GOT3 (cell line): ENCODE measurements at regions not wholly inside any gene's neighbourhood (a gene's known extent, or its start where the extent isn't known, plus 50 kb on each side); places are given as distances from the start of the nearest gene placed in this dataset.

Source experiments
- DNase-seq: peaks from one replicate; lab custom pipeline; 2025; ENCODE audit warnings: mixed read lengths; lab: John Stamatoyannopoulos, UW

DNA sequence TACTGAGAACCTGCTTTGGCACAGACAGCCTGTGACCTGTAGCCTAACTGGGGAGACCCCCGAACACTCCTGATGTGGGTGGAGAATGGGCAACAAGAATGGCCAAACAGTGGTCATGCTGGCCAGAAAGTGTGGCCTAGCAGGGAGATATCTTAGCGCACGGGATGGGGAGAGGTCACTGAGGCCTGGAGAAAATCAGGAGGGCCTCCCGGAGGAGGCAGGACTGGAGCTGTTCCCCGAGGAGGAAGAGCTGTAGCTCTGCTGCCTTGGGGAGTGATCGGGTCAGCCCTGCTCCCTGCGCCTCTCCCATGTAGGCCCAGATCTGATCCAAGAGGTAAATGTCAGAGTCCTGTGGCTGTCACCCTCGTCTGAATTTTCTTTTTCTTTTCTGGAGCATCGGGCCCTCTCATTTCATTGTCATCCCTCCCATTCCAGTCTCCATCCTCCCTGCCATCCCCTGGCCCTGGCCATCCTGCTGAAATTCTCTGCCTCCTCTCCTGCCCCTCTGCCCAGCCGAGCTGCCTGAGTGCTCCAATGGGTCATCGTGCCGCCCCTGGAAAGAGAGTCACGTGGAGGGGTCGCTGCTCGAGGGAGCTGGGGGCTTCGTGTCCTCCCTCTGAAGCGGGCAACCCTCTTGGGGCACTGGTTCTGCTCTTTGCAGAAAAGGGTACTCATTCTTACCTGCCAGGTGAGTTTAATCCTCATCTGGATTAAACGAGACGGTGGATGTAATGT is 242.9 kb downstream of the HAUS1 start:
- no peak for DNase-seq

DNA sequence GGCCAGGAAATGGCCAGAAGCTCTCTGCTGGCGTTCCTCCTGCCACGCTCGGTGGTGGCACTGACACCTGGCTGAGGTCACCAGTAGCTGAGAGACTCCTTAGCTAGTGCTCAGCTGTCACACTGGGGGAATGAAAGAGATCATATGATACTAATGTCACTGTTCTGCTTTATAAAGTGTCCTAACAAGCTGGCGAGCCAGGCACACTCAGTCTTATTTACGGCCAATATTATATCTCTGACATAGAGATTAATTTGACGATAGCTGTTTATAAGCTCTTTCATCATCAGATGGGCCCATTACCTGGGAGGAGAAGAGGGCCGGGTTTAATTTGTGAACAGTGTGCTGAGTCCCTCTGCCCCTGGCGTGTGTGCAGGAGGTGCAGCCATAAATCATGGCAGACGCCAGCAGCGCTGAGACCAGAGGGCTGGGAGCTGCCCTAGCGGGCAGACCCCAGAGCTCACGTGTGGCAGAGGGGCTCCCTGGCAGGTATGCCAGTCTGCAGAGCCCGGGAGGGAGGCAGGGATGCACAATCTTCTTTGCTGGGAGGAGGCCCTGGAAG is 246.5 kb downstream of the HAUS1 start:
- DNase-seq = no peak

- DNase-seq = no peak
These were observed 248.5 kb downstream of the HAUS1 start for GRCh38 chr18:46352520-46353250.

GRCh38 chr18:46353460-46353859 is 249.3 kb downstream of the HAUS1 start:
- DNase-seq = no peak

DNA sequence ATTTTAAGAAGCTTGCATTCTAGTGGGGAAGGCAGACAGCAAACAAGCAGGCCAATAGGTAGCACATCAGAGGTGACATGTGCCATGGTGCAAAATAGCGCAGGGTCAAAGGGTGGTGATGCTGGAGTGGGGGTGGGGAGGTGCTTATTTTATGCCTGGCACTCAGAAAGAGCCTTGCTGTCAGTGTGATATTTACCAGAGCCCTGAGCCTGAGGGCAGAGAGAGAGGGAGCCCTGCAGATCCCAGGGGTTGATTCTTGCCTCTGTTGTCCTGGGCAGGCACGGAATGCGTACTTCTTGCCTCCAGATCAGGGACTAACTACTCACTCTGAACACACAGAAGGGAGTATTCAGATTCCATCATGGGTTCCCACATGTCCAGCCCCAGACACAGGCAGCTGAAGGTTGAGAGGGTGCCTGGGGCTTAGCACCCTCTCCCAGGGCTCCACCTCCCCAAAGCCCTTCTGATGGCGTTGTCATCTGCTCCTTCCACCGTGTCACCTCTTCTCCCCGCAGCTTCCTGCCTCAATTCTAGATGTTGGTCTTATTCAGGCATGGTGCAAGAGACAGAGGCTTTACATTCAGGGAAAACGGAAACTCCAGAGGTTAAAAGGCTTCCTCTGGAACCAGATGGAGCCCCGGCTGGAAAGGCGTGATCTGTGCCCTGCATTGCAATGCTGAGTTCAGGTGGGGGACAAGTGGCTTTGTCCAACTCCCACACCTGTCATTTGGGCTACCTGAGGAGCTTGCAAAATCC is 252.3 kb downstream of the HAUS1 start:
- DNase-seq = no peak

DNA sequence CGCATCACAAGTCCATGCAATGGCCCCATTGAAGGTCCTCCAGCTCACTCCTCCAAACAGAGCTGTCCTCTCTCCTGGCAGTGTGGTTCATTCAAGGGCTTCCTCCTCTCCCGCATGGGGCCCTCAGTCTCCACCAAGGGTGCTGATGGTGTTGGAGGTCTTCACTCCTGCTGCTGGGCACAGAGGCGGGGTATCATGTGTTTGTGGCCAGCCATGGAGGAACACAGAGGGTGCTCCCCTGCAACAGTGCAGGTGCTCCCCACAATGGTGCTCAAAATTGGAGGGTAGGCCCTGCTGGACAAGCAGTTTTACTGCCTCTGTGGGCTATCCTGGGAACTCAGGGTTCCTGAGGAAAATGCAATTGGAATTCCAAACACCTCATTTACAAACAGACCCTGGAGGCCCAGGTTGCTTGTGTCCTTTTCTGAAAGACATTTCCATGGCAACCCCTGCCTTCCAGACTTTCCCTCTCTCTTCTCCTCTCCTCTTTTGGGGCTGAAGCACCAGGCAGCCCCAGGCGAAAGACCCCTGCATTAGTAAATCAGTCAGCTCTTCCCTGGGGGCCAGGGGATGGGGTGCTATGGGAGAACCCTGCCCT is 256.0 kb downstream of the HAUS1 start:
- DNase-seq = no peak

DNA sequence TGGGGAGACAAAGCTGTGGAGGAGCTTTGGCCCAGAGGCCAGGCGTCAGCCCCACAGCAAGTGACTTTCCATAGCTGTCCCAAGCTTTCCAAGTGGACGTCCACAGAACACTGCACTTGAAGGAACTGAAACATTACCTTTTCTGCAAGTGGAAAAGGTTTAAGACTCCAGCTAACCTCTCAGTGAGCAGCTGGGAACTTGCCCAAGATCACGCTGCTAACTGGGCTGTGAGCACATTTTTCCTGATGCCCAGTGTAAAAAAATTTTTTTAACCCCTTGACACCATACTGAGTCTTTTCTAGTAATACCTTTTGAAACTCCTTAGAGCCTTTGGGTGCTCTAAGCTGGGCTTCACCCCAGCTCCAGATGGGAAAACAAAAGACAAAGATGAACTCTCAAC is 256.7 kb downstream of the HAUS1 start:
- DNase-seq = no peak

GRCh38 chr18:46362533-46362932 is 258.3 kb downstream of the HAUS1 start:
- DNase-seq = no peak

DNA sequence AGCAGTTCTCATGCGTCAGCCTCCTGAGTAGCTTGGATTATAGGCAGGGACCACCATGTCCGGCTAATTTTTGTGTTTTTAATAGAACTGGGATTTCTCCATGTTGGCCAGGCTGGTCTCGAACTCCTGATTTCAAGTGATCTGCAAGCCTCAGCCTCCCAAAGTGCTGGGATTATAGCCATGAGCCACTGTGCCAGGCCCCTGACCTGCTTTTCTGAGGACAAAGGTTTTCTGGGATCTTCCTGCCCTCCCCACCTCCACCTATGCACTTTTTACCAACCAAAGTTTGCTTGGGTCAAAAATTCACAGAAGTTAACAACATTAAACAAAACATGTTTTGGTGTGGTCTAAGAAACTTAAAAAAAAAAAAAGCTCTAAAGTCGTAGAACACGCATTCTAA is 259.9 kb downstream of the HAUS1 start:
- DNase-seq = no peak

DNA sequence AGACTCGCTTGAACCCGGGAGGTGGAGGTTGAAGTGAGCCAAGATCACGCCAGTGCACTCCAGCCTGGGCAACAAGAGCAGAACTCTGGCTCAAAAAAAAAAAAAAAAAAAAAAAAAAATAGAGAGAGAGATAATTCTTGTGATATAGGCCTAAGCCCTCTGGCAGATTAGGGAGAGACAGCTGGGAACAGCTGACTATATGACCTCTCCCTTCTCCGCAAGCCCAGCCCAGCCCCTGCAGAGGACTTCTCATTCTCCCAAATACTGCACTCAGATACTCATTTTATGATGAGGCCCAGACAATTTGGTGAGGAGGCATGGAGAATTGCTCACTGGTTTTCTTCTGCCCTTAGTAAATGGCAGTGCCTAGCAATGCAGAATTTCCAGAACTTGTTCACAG is 262.0 kb downstream of the HAUS1 start:
- DNase-seq = no peak

- no peak for DNase-seq
These were observed 262.7 kb downstream of the HAUS1 start for GRCh38 chr18:46366751-46367376.

DNA sequence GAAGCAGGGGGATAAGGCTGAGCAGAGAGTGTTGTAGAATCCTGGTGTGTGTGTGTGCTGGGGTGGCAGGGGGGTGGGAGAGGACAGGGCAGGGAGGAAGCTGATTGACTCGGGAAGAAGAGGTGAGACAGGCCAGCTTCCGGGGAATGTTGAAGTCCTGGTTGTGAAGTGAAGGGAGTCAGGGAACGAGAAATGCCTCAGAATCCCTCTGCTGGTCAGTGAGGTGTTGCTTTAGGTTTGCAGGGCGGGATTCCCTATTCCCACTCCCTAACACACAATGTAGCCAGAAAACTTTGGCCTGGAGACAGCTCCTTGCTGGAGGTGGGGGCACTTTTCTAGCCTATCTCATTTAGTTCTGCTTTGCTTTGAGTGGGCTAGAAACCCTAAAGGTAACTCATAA is 265.1 kb downstream of the HAUS1 start:
- no peak for DNase-seq

DNA sequence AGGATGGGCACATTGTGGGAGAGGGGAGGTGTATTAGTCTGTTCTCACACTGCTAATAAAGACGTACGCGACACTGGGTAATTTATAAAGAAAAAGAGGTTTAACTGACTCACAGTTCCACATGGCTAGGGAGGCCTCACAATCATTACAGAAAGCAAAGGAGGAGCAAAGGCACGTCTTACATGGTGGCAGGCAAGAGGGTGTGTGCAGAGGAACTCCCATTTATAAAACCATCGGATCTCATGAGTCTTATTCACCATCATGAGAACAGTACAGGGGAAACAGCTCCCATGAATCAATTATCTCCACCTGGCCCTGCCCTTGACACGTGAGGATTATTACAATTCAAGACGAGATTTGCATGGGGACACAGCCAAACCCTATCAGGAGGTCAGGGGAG is 266.7 kb downstream of the HAUS1 start:
- DNase-seq = no peak

GRCh38 chr18:46372670-46373069 is 268.5 kb downstream of the HAUS1 start:
- DNase-seq = no peak

DNA sequence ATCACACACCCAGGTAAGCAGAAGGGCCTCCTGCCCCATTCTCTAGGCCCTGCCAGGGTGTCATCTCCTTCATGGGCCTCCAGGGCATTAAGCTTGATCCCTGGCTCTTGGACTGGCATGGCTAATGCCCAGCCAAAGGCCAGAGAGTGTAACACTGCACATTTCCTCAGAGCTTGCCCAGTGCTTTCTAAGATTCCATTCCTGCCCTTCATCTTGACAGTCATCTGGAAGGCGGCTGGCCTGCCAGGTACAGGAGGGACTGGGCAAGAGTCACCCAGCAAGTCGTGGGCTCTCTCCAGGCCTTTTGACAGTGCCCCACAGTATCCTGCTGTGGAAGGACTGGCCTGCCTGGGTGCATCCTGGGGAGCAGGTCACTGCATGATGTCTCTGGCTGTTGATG is 268.9 kb downstream of the HAUS1 start:
- no peak for DNase-seq

DNA sequence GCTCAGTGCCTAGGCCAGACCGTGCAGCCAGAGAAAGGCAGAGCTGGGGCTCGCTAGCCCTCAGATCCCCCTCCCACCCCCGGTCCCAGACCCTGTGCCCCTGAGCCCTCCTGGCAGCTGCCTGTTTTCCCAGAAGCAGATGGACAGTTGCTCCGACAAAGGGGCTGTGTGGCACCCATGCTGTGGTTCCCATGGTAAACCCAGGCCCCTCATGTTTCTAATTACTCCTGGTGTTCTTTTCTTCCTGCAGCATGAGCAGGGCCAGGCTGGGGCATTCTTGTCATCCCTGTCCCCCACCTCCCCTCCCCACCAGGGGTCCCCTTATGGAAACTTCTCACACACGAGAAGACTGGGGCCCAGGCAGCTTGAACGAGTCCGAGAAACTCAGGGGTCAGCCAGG is 269.6 kb downstream of the HAUS1 start:
- DNase-seq = no peak

GRCh38 chr18:46374850-46375249 is 270.7 kb downstream of the HAUS1 start:
- DNase-seq = no peak

- no peak for DNase-seq
These were observed 273.4 kb downstream of the HAUS1 start for GRCh38 chr18:46377557-46377956.

GRCh38 chr18:46378126-46378863 is 274.1 kb downstream of the HAUS1 start:
- DNase-seq = no peak

- no peak for DNase-seq
These were observed 274.7 kb downstream of the HAUS1 start for GRCh38 chr18:46378864-46379207.

DNA sequence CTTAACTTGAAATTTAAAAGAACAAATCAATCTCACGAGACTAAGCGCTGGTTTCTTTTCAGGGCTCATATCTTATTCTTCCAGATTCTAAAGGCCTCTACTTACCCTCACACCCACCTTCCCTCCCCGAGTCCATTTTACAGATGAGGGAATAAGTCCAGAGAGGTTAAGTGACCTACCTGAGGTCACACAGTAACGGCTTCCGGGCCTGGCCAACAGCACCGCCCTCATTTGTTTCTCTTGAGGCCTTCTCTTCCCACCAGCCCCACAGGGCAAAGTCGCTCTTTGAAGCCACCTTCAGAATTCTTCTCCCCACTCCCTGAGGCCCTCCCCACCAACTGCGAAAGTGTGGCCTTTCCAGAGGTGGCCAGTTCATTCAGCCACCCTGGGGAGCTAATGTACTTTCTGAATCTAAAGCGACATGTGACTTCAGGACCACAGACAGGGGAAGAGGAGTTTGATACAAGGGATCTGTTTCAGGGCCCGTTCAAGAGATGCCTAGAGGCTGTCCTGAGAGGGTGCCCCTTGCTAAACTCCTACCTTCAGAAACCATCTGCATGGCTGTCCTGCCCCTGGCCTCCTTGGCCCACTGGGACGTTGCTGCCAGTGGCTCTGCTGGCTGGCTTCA is 275.3 kb downstream of the HAUS1 start:
- no peak for DNase-seq
